K562 (cell line): ENCODE measurements at regions not wholly inside any gene's neighbourhood (a gene's known extent, or its start where the extent isn't known, plus 50 kb on each side); places are given as distances from the start of the nearest gene placed in this dataset.

Experiments
- ATAC-seq: fragments of 200-7000 bp; cut with Tn5 transposase; 3 replicates; pipeline ENCODE4 v1.9.1; 2020; ENCODE audit warnings: moderate library complexity
- BruUV-seq: library from RNA; stranded (reverse); fragments of 400-500 nt; replicated peaks from 2 replicates; lab custom pipeline; 2021; lab: Mats Ljungman, UMichigan
- CTCF ChIA-PET: fragments of 300-600 bp; formaldehyde crosslinking; extraction: SDS; loops from one replicate; lab custom pipeline; 2021; ENCODE audit warnings: low intra/inter-chr PET ratio; lab: Yijun Ruan, JAX
- POLR2A ChIA-PET: fragments of 300-600, 350-650 bp; sonication (Branson Sonifier 250); formaldehyde crosslinking; extraction: SDS; loops from one replicate; lab custom pipeline; 2021; ENCODE audit warnings: antibody characterized with exemption, inconsistent platforms; lab: Yijun Ruan, JAX
- DNase-seq, 4 experiments: peaks; one replicate each; pipeline versions ENCODE4 v3.0.0 to v3.0.0-alpha.2; 2011 to 2018; ENCODE audit warnings: low spot score in 3 of 4, mixed read lengths in 3 of 4; ENCODE audit errors: extremely low read depth in 1 of 4
- FAIRE-seq: peaks from 2 replicates; lab custom pipeline; 2011; peaks lifted over from hg19 to GRCh38; lab: Jason Lieb, UNC
- H2AFZ ChIP-seq: 2 replicates; pipeline ENCODE4 v1.6.0; 2011; ENCODE audit warnings: low read depth, low read length, control low read depth, inconsistent platforms
- H3K27ac ChIP-seq: fragments of 200-600 bp; 3 replicates; pipeline ENCODE4 v1.8.0; 2011; ENCODE audit warnings: low read depth, mild to moderate bottlenecking, control low read depth, inconsistent platforms, low read length, moderate library complexity, mixed read lengths; ENCODE audit errors: extremely low read depth
- H3K27me3 ChIP-seq, 2 experiments: fragments of 300-600 bp in 1 of 2; 2 replicates in 1 of 2; 3 replicates in 1 of 2; pipeline versions ENCODE4 v1.6.0 to v1.8.0; 2011; ENCODE audit warnings: inconsistent platforms in 2 of 2, low read length in 2 of 2, mild to moderate bottlenecking in 1 of 2, mixed read lengths in 1 of 2, moderate library complexity in 1 of 2; ENCODE audit not compliant: control insufficient read depth in 2 of 2, insufficient read depth in 2 of 2
- H3K36me3 ChIP-seq: fragments of 300-600 bp; 3 replicates; pipeline ENCODE4 v1.8.0; 2011; ENCODE audit warnings: mild to moderate bottlenecking, low read length, inconsistent platforms; ENCODE audit not compliant: control insufficient read depth, insufficient read depth
- H3K4me1 ChIP-seq, 2 experiments: fragments of 200-600 bp in 1 of 2; replicated peaks in 1 of 2; 2 replicates in 1 of 2; 3 replicates in 1 of 2; pipeline versions ENCODE4 v1.5.1 to v1.8.0; 2011; ENCODE audit warnings: inconsistent platforms in 2 of 2, low read length in 2 of 2, mild to moderate bottlenecking in 1 of 2, mixed read lengths in 1 of 2, moderate library complexity in 1 of 2; ENCODE audit not compliant: control insufficient read depth in 2 of 2, insufficient read depth in 2 of 2
- H3K4me2 ChIP-seq: 2 replicates; pipeline ENCODE4 v1.6.1; 2011; ENCODE audit warnings: low read length, control low read depth, inconsistent platforms, mixed read lengths; ENCODE audit not compliant: insufficient read depth
- H3K4me3 ChIP-seq: fragments of 200-600 bp; sonication (generic), shearing (Covaris generic); 2 replicates; pipeline ENCODE4 v1.5.1; 2016; ENCODE audit warnings: control low read depth, inconsistent platforms
- H3K79me2 ChIP-seq: fragments of 200-600 bp; 3 replicates; pipeline ENCODE4 v1.8.0; 2011; ENCODE audit warnings: low read length, inconsistent platforms; ENCODE audit not compliant: control insufficient read depth, insufficient read depth
- H3K9ac ChIP-seq, 2 experiments: 2 replicates each; pipeline versions ENCODE4 v1.6.0 to v1.6.1; 2011; ENCODE audit warnings: low read depth in 2 of 2, low read length in 2 of 2, control low read depth in 1 of 2, inconsistent platforms in 1 of 2, mild to moderate bottlenecking in 1 of 2, mixed read lengths in 1 of 2; ENCODE audit not compliant: insufficient read depth in 1 of 2
- H3K9me1 ChIP-seq: one replicate; pipeline ENCODE4 v1.6.0; 2011; ENCODE audit warnings: inconsistent platforms, mild to moderate bottlenecking, low read length, moderate library complexity; ENCODE audit not compliant: control insufficient read depth, insufficient read depth
- H3K9me3 ChIP-seq: replicated peaks from 2 replicates; pipeline ENCODE4 v1.5.1; 2011; ENCODE audit warnings: low read depth, low read length, inconsistent platforms; ENCODE audit not compliant: control insufficient read depth, insufficient read depth
- H4K20me1 ChIP-seq: replicated peaks from 2 replicates; pipeline ENCODE4 v1.6.1; 2011; ENCODE audit warnings: low read length, inconsistent platforms, mixed read lengths; ENCODE audit not compliant: control insufficient read depth, insufficient read depth
- CREM ChIP-seq: IDR thresholded peaks from 2 replicates; pipeline ENCODE4 v1.6.1; 2014; ENCODE audit warnings: antibody characterized with exemption, low read depth
- FOS ChIP-seq: IDR thresholded peaks from 3 replicates; pipeline ENCODE4 v1.6.1; 2011; ENCODE audit not compliant: insufficient read length; ENCODE audit errors: extremely low read depth
- GABPB2 ChIP-seq: fragments of 250-450 bp; sonication (Bioruptor Pico); conservative IDR thresholded peaks from 2 replicates; pipeline ENCODE4 v1.5.1; 2021; ENCODE audit warnings: mild to moderate bottlenecking
- HEY1 ChIP-seq: fragments of 250-450 bp; sonication (Bioruptor Pico); IDR thresholded peaks from 2 replicates; pipeline ENCODE4 v1.5.0; 2020; ENCODE audit warnings: mild to moderate bottlenecking, moderate library complexity, borderline replicate concordance
- NR3C1 ChIP-seq: sonication (generic); formaldehyde crosslinking; IDR thresholded peaks from 2 replicates; pipeline ENCODE4 v1.8.1; 2022; ENCODE audit warnings: missing genetic modification reagents
- PHB2 ChIP-seq: fragments of 450-650 bp; IDR thresholded peaks from 2 replicates; pipeline ENCODE4 v1.6.1; 2017; ENCODE audit warnings: low read depth
- RBM25 ChIP-seq: fragments of 200-400 bp; formaldehyde crosslinking; IDR thresholded peaks from 2 replicates; pipeline ENCODE4 v1.6.1; 2018; ENCODE audit warnings: low read length, low read depth, moderate library complexity; ENCODE audit not compliant: severe bottlenecking
- SRF ChIP-seq, 2 experiments: fragments of 250-450, 450-650 bp in 1 of 2; sonication (Bioruptor Pico) in 1 of 2; sonication (generic) in 1 of 2; formaldehyde crosslinking; IDR thresholded peaks; 2 replicates each; pipeline versions ENCODE4 v1.5.0 to v1.5.1; 2020 to 2022; ENCODE audit warnings: mild to moderate bottlenecking in 1 of 2, missing genetic modification reagents in 1 of 2
- ZBED1 ChIP-seq: IDR thresholded peaks from 2 replicates; pipeline ENCODE4 v1.6.1; 2014
- ZNF197 ChIP-seq: fragments of 200-800 bp; sonication (Bioruptor generic); IDR thresholded peaks from 2 replicates; pipeline ENCODE4 v1.6.1; 2016; ENCODE audit warnings: low read depth, missing genetic modification characterization, missing compliant biosample characterization
- ZNF217 ChIP-seq: sonication (generic); formaldehyde crosslinking; IDR thresholded peaks from 2 replicates; pipeline ENCODE4 v1.8.0; 2022; ENCODE audit warnings: mild to moderate bottlenecking, missing genetic modification reagents
- ZNF263 ChIP-seq: sonication (generic); formaldehyde crosslinking; IDR thresholded peaks from 2 replicates; pipeline ENCODE4 v1.8.0; 2022; ENCODE audit warnings: mild to moderate bottlenecking, missing genetic modification reagents, borderline replicate concordance
- ZNF274 ChIP-seq: IDR thresholded peaks from 2 replicates; pipeline ENCODE4 v1.6.1; 2011; ENCODE audit warnings: low read depth, mild to moderate bottlenecking, low read length, moderate library complexity, borderline replicate concordance
- WGBS: fragments of 100-300 bp; shearing (Covaris generic); methylation state at CpG from one replicate; pipeline ENCODE4 v1.1.6; 2016; ENCODE audit warnings: low coverage, mixed read lengths; ENCODE audit not compliant: insufficient coverage; ENCODE audit errors: missing lambda C conversion rate; 5-methylcytosine and 5-hydroxymethylcytosine counted together
- in situ Hi-C: fragments of 300-500 bp; cut with MboI; formaldehyde crosslinking; loops from 4 replicates; pipeline ENCODE4 v1.15.0; 2018; ENCODE audit warnings: inconsistent platforms, mixed read lengths
- intact Hi-C: fragments of 100-400 bp; cut with micrococcal nuclease; formaldehyde crosslinking; loops from 2 replicates; pipeline ENCODE4 v1.14.2; 2022
- TF ChIP-seq, protein P1 (sequence below): sonication (generic); formaldehyde crosslinking; IDR thresholded peaks from 2 replicates; pipeline ENCODE4 v1.8.0; 2022; ENCODE audit warnings: missing genetic modification reagents, mild to moderate bottlenecking, moderate library complexity, borderline replicate concordance
- TF ChIP-seq, protein P2 (sequence below): fragments of 250-450 bp; sonication (Bioruptor Pico); IDR thresholded peaks from 2 replicates; pipeline ENCODE4 v1.8.0; 2022; ENCODE audit warnings: moderate library complexity, mild to moderate bottlenecking, inconsistent platforms
- TF ChIP-seq, protein P3 (sequence below): fragments of 450-650 bp; formaldehyde crosslinking; IDR thresholded peaks from 2 replicates; pipeline ENCODE4 v1.4.0; 2022; ENCODE audit warnings: missing genetic modification characterization
- TF ChIP-seq, protein P4 (sequence below): fragments of 250-450 bp; sonication (Bioruptor Pico); IDR thresholded peaks from 2 replicates; pipeline ENCODE4 v1.4.0; 2020; ENCODE audit warnings: mild to moderate bottlenecking, moderate library complexity, borderline replicate concordance

DNA sequence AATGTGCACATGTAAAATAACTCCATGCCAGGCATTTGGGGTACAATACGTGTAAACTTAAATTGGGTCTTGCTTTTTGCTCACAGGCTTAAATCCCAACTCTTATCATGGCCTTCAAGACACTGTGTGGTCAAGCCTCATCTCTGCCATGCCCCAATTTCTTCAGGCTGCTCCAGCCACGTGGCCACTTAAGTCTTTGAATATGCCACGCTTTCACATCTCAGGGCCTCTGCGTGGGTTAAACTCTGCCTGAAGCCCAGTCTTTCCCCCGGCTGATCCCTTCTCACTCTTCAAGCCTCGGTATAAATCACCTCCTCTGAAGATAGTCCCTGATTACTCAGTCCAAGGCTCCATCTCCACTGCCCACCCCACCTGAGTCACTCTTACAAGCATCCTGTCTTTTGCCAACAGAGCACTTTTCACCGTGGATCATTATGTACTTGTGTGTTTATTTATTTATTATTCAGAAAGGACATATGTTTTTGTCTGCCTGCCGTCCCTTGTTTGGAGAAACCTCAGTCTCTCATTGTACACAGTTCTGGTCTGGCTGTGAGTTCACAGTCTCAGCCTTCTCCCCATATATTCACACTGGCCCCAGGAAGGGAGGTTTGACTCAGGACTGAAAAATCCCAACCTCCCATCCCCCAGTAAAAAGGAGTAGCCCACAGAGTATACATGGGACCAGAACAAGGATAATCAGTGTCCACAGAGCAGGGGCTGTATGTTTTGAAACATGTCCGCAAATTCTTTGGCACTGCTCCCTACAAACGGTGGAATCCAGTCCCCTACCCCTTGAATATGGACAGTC is 344.7 kb downstream of the MN1 start:
- DNase-seq (no peak), ATAC-seq (no peak), FAIRE-seq (no peak)
- H3K4me3 ChIP-seq, result no peak overlapping the region
- ChIA-PET CTCF (no interaction called here), POLR2A (no interaction called here)
- H3K4me2 ChIP-seq, result no peak overlapping the region
- H3K36me3 ChIP-seq, result no peaks in the 10 kb centered on the region
- H2AFZ ChIP-seq, result no peak overlapping the region
- no peaks in the 10 kb centered on the region for H3K4me1 ChIP-seq
- no peaks in the 10 kb centered on the region for H3K9me1 ChIP-seq
- peaks cover 0 to 4% of the 10 kb centered on the region in 2 experiments; a peak in 1 of 5 replicates for H3K27me3 ChIP-seq
- H3K9me3 ChIP-seq, result no peaks in the 10 kb centered on the region
- in situ Hi-C loops, result no loop called here
- no peaks in the 10 kb centered on the region for H3K79me2 ChIP-seq
- H3K27ac ChIP-seq, result no peak overlapping the region
- H4K20me1 ChIP-seq, result no peaks in the 10 kb centered on the region
- no TSS peak for BruUV-seq
- intact Hi-C loops, result no loop called here
- WGBS, result 2% methylated on average over 8 of the region's 10 CpGs
- no peak overlapping the region for H3K9ac ChIP-seq
- TF ChIP-seq ZNF274 (no peak), PHB2 (no peak), GABPB2 (CRISPR knock-in tag) (no peak), SRF (CRISPR knock-in tag; IDR thresholded peaks at IDR 0.05) (no peak), ZBED1 (no peak), ZNF263 (no peak), ZNF217 (CRISPR knock-in tag) (no peak), CREM (no peak), NR3C1 (no peak), ZNF197 (CRISPR knock-in tag) (no peak), HEY1 (CRISPR knock-in tag) (no peak), FOS (no peak), RBM25 (no peak)
- TF ChIP-seq, protein P1, sequence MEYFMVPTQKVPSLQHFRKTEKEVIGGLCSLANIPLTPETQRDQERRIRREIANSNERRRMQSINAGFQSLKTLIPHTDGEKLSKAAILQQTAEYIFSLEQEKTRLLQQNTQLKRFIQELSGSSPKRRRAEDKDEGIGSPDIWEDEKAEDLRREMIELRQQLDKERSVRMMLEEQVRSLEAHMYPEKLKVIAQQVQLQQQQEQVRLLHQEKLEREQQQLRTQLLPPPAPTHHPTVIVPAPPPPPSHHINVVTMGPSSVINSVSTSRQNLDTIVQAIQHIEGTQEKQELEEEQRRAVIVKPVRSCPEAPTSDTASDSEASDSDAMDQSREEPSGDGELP, result no peak
- TF ChIP-seq, protein P2, sequence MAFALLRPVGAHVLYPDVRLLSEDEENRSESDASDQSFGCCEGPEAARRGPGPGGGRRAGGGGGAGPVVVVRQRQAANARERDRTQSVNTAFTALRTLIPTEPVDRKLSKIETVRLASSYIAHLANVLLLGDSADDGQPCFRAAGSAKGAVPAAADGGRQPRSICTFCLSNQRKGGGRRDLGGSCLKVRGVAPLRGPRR (CRISPR knock-in tag), result no peak
- TF ChIP-seq, protein P3, sequence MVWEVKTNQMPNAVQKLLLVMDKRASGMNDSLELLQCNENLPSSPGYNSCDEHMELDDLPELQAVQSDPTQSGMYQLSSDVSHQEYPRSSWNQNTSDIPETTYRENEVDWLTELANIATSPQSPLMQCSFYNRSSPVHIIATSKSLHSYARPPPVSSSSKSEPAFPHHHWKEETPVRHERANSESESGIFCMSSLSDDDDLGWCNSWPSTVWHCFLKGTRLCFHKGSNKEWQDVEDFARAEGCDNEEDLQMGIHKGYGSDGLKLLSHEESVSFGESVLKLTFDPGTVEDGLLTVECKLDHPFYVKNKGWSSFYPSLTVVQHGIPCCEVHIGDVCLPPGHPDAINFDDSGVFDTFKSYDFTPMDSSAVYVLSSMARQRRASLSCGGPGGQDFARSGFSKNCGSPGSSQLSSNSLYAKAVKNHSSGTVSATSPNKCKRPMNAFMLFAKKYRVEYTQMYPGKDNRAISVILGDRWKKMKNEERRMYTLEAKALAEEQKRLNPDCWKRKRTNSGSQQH (CRISPR knock-in tag), result no peak
- TF ChIP-seq, protein P4, sequence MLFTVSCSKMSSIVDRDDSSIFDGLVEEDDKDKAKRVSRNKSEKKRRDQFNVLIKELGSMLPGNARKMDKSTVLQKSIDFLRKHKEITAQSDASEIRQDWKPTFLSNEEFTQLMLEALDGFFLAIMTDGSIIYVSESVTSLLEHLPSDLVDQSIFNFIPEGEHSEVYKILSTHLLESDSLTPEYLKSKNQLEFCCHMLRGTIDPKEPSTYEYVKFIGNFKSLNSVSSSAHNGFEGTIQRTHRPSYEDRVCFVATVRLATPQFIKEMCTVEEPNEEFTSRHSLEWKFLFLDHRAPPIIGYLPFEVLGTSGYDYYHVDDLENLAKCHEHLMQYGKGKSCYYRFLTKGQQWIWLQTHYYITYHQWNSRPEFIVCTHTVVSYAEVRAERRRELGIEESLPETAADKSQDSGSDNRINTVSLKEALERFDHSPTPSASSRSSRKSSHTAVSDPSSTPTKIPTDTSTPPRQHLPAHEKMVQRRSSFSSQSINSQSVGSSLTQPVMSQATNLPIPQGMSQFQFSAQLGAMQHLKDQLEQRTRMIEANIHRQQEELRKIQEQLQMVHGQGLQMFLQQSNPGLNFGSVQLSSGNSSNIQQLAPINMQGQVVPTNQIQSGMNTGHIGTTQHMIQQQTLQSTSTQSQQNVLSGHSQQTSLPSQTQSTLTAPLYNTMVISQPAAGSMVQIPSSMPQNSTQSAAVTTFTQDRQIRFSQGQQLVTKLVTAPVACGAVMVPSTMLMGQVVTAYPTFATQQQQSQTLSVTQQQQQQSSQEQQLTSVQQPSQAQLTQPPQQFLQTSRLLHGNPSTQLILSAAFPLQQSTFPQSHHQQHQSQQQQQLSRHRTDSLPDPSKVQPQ (CRISPR knock-in tag), result no peak
